ENCODE measurements at regions not wholly inside any gene's neighbourhood (a gene's known extent, or its start where the extent isn't known, plus 50 kb on each side); places are given as distances from the start of the nearest gene placed in this dataset.

GRCh38 chr11:42225664-42226063 is 766.2 kb upstream of the LRRC4C start:
- DNase-seq = no peak

- no peak for DNase-seq
Measured at GRCh38 chr11:42232673-42233072, 773.2 kb upstream of the LRRC4C start.

GRCh38 chr11:42234451-42234951 is 775.0 kb upstream of the LRRC4C start:
- DNase-seq = no peak

GRCh38 chr11:42237701-42238235 is 778.3 kb upstream of the LRRC4C start:
- DNase-seq = no peak

GRCh38 chr11:42239188-42239587 is 779.7 kb upstream of the LRRC4C start:
- no peak for DNase-seq

- DNase-seq = no peak
Measured at GRCh38 chr11:42243385-42243784, 783.9 kb upstream of the LRRC4C start.

GRCh38 chr11:42244376-42244775 is 784.9 kb upstream of the LRRC4C start:
- DNase-seq = no peak

- DNase-seq = no peak
Measured at GRCh38 chr11:42249401-42249800, 789.9 kb upstream of the LRRC4C start.

- DNase-seq = no peak
Measured at GRCh38 chr11:42249956-42250355, 790.5 kb upstream of the LRRC4C start.

GRCh38 chr11:42251984-42252383 is 792.5 kb upstream of the LRRC4C start:
- no peak for DNase-seq

- DNase-seq = no peak
Measured at GRCh38 chr11:42253156-42253555, 793.7 kb upstream of the LRRC4C start.

GRCh38 chr11:42255906-42256305 is 796.5 kb upstream of the LRRC4C start:
- DNase-seq = no peak

- no peak for DNase-seq
Measured at GRCh38 chr11:42257534-42257933, 798.1 kb upstream of the LRRC4C start.

- DNase-seq = no peak
Measured at GRCh38 chr11:42265072-42265471, 805.6 kb upstream of the LRRC4C start.

GRCh38 chr11:42271306-42271705 is 811.9 kb upstream of the LRRC4C start:
- DNase-seq = no peak

GRCh38 chr11:42273977-42274376 is 814.5 kb upstream of the LRRC4C start:
- no peak for DNase-seq

GRCh38 chr11:42296910-42297309 is 837.5 kb upstream of the LRRC4C start:
- DNase-seq = no peak

- no peak for DNase-seq
Measured at GRCh38 chr11:42299780-42300179, 840.3 kb upstream of the LRRC4C start.

- no peak for DNase-seq
Measured at GRCh38 chr11:42301777-42302176, 842.3 kb upstream of the LRRC4C start.

GRCh38 chr11:42311514-42311913 is 852.1 kb upstream of the LRRC4C start:
- DNase-seq = no peak

- no peak for DNase-seq
Measured at GRCh38 chr11:42311944-42312343, 852.5 kb upstream of the LRRC4C start.

GRCh38 chr11:42315267-42315666 is 855.8 kb upstream of the LRRC4C start:
- no peak for DNase-seq

GRCh38 chr11:42315846-42316245 is 856.4 kb upstream of the LRRC4C start:
- no peak for DNase-seq

GRCh38 chr11:42319921-42320320 is 860.5 kb upstream of the LRRC4C start:
- DNase-seq = no peak

GRCh38 chr11:42329929-42330565 is 870.6 kb upstream of the LRRC4C start:
- no peak for DNase-seq
